Mesodermal cell (in vitro differentiated cells): ENCODE measurements at regions not wholly inside any gene's neighbourhood (a gene's known extent, or its start where the extent isn't known, plus 50 kb on each side); places are given as distances from the start of the nearest gene placed in this dataset.

ENCODE experiments used
- H3K27ac ChIP-seq: 2 replicates; pipeline ENCODE4 v1.7.0; 2013; ENCODE audit warnings: mild to moderate bottlenecking, low read depth, low read length, moderate library complexity; ENCODE audit not compliant: severe bottlenecking
- H3K36me3 ChIP-seq: 2 replicates; pipeline ENCODE4 v1.7.1; 2013; ENCODE audit warnings: mild to moderate bottlenecking, low read length, moderate library complexity; ENCODE audit not compliant: control insufficient read depth, insufficient read depth
- H3K4me1 ChIP-seq: one replicate; pipeline ENCODE4 v1.7.1; 2013; ENCODE audit warnings: mild to moderate bottlenecking, low read length; ENCODE audit not compliant: insufficient read depth, control insufficient read depth, poor library complexity, severe bottlenecking
- H3K4me3 ChIP-seq: 2 replicates; pipeline ENCODE4 v1.7.0; 2013; ENCODE audit warnings: low read length, control low read depth, mild to moderate bottlenecking; ENCODE audit not compliant: insufficient read depth, poor library complexity, severe bottlenecking; ENCODE audit errors: extremely low read depth
- H3K9me3 ChIP-seq: 2 replicates; pipeline ENCODE4 v1.7.1; 2013; ENCODE audit warnings: mild to moderate bottlenecking, low read length, moderate library complexity; ENCODE audit not compliant: control insufficient read depth
- WGBS, 2 experiments: methylation state at CpG; one replicate each; pipeline ENCODE4 v1.1.5; 2013; ENCODE audit warnings: missing lambda C conversion rate in 2 of 2; ENCODE audit not compliant: insufficient coverage in 2 of 2; 5-methylcytosine and 5-hydroxymethylcytosine counted together

GRCh38 chr3:31346542-31346979, 186.2 kb upstream of the STT3B start:
- H3K4me3 ChIP-seq, result no peak overlapping the region
- H3K36me3 ChIP-seq, result no peaks in the 10 kb centered on the region
- 97 to 100% methylated on average over 4 to 5 of the region's 5 CpGs for WGBS, 2 experiments
- H3K9me3 ChIP-seq, result no peaks in the 10 kb centered on the region
- H3K4me1 ChIP-seq, result no peaks in the 10 kb centered on the region
- no peak overlapping the region for H3K27ac ChIP-seq

- Histone ChIP-seq H3K36me3 (no peaks in the 10 kb centered on the region), H3K4me3 (no peak overlapping the region), H3K27ac (no peak overlapping the region), H3K9me3 (no peaks in the 10 kb centered on the region), H3K4me1 (no peaks in the 10 kb centered on the region)
- WGBS, 2 experiments, result no CpG with 5 or more reads among the region's 1 CpG
Measured at GRCh38 chr3:31349001-31349748, 183.6 kb upstream of the STT3B start.

- WGBS, 2 experiments, result 63% methylated on average over 1 of the region's 2 CpGs; no CpG with 5 or more reads in 1 of the 2 experiments
- no peak overlapping the region for H3K27ac ChIP-seq
- no peak overlapping the region for H3K4me3 ChIP-seq
- H3K9me3 ChIP-seq, result no peaks in the 10 kb centered on the region
- no peaks in the 10 kb centered on the region for H3K4me1 ChIP-seq
- no peaks in the 10 kb centered on the region for H3K36me3 ChIP-seq
Measured at GRCh38 chr3:31350307-31350706, 182.4 kb upstream of the STT3B start.

GRCh38 chr3:31352331-31352730, 180.4 kb upstream of the STT3B start:
- Histone ChIP-seq H3K4me3 (no peak overlapping the region), H3K36me3 (no peaks in the 10 kb centered on the region), H3K4me1 (no peaks in the 10 kb centered on the region), H3K27ac (no peak overlapping the region), H3K9me3 (peaks cover 5% of the 10 kb centered on the region)

GRCh38 chr3:31353166-31353565, 179.6 kb upstream of the STT3B start:
- 78 to 89% methylated on average over 1 of the region's 1 CpG for WGBS, 2 experiments

GRCh38 chr3:31354373-31354772, 178.4 kb upstream of the STT3B start:
- H3K4me1 ChIP-seq, result no peaks in the 10 kb centered on the region
- H3K27ac ChIP-seq, result no peak overlapping the region
- no peak overlapping the region for H3K4me3 ChIP-seq

More at GRCh38 chr3:31353166-31353565, 179.6 kb upstream of the STT3B start:
- Histone ChIP-seq H3K36me3 (no peaks in the 10 kb centered on the region), H3K9me3 (peaks cover 5% of the 10 kb centered on the region), H3K27ac (no peak overlapping the region), H3K4me3 (no peak overlapping the region), H3K4me1 (no peaks in the 10 kb centered on the region)

GRCh38 chr3:31355807-31356206, 176.9 kb upstream of the STT3B start:
- Histone ChIP-seq H3K9me3 (peaks cover 5% of the 10 kb centered on the region), H3K4me3 (no peak overlapping the region), H3K36me3 (no peaks in the 10 kb centered on the region), H3K4me1 (peaks cover 3% of the 10 kb centered on the region), H3K27ac (no peak overlapping the region)
- WGBS, 2 experiments, result 100% methylated on average over 2 of the region's 5 CpGs; no CpG with 5 or more reads in 1 of the 2 experiments

More at GRCh38 chr3:31354373-31354772, 178.4 kb upstream of the STT3B start:
- Histone ChIP-seq H3K36me3 (no peaks in the 10 kb centered on the region), H3K9me3 (peaks cover 5% of the 10 kb centered on the region)

- Histone ChIP-seq H3K27ac (no peak overlapping the region), H3K36me3 (no peaks in the 10 kb centered on the region), H3K9me3 (peaks cover 5% of the 10 kb centered on the region), H3K4me3 (no peak overlapping the region), H3K4me1 (peaks cover 6% of the 10 kb centered on the region)
- WGBS, 2 experiments, result 91 to 95% methylated on average over 4 to 6 of the region's 9 CpGs
Measured at GRCh38 chr3:31356941-31357340, 175.8 kb upstream of the STT3B start.

- peaks cover 5% of the 10 kb centered on the region for H3K9me3 ChIP-seq
- 89 to 100% methylated on average over 1 of the region's 2 CpGs for WGBS, 2 experiments
- H3K36me3 ChIP-seq, result no peaks in the 10 kb centered on the region
- peaks cover 6% of the 10 kb centered on the region for H3K4me1 ChIP-seq
- H3K4me3 ChIP-seq, result no peak overlapping the region
- H3K27ac ChIP-seq, result no peak overlapping the region
Measured at GRCh38 chr3:31357451-31357850, 175.3 kb upstream of the STT3B start.

GRCh38 chr3:31358473-31359070, 174.2 kb upstream of the STT3B start:
- Histone ChIP-seq H3K36me3 (no peaks in the 10 kb centered on the region), H3K27ac (no peak overlapping the region), H3K4me1 (peaks cover 6% of the 10 kb centered on the region), H3K9me3 (peaks cover 5% of the 10 kb centered on the region), H3K4me3 (no peak overlapping the region)
- WGBS, 2 experiments, result 100% methylated on average over 1 of the region's 1 CpG; no CpG with 5 or more reads in 1 of the 2 experiments
